Kidney tubule cell (primary cell): ENCODE measurements at regions not wholly inside any gene's neighbourhood (a gene's known extent, or its start where the extent isn't known, plus 50 kb on each side); places are given as distances from the start of the nearest gene placed in this dataset.

ENCODE experiments used
- DNase-seq: peaks from one replicate; pipeline ENCODE4 v3.0.0-alpha.2; 2018; ENCODE audit warnings: low spot score

- DNase-seq, result peak; percentile 31
These were observed 94.0 kb upstream of the DDIT4L start for GRCh38 chr4:100284129-100284880.

GRCh38 chr4:100280807-100281206 is 90.5 kb upstream of the DDIT4L start:
- DNase-seq, result no peak

GRCh38 chr4:100278567-100278966 is 88.3 kb upstream of the DDIT4L start:
- peak; percentile 73 for DNase-seq

- DNase-seq, result no peak
These were observed 79.2 kb upstream of the DDIT4L start for GRCh38 chr4:100269446-100269845.

GRCh38 chr4:100268789-100269188 is 78.5 kb upstream of the DDIT4L start:
- DNase-seq, result no peak

GRCh38 chr4:100261346-100261745 is 71.1 kb upstream of the DDIT4L start:
- DNase-seq, result no peak

GRCh38 chr4:100258675-100259074 is 68.4 kb upstream of the DDIT4L start:
- no peak for DNase-seq

- peak; percentile 92 for DNase-seq
These were observed 67.3 kb upstream of the DDIT4L start for GRCh38 chr4:100257567-100257966.

- no peak for DNase-seq
These were observed 64.0 kb upstream of the DDIT4L start for GRCh38 chr4:100254237-100254636.

- DNase-seq, result peak; percentile 11
These were observed 58.2 kb upstream of the DDIT4L start for GRCh38 chr4:100248476-100248875.

GRCh38 chr4:100246697-100247096 is 56.4 kb upstream of the DDIT4L start:
- DNase-seq, result peak; percentile 28

- no peak for DNase-seq
These were observed 54.1 kb upstream of the DDIT4L start for GRCh38 chr4:100244347-100244746.
